Upper lobe of left lung (tissue), 4 donors: ENCODE measurements at regions not wholly inside any gene's neighbourhood (a gene's known extent, or its start where the extent isn't known, plus 50 kb on each side); places are given as distances from the start of the nearest gene placed in this dataset.

Source experiments
- EP300 ChIP-seq, 4 donors: sonication (generic); formaldehyde crosslinking; IDR thresholded peaks; one replicate each; pipeline ENCODE4 v1.5.1; 2017; ENCODE audit warnings: antibody characterized with exemption in 4 of 4, control low read depth in 2 of 4
- POLR2A ChIP-seq, 4 donors: fragments of 450-650 bp; IDR thresholded peaks; one replicate each; pipeline ENCODE4 v1.5.1; 2016 to 2017; ENCODE audit warnings: antibody characterized with exemption in 4 of 4, mild to moderate bottlenecking in 2 of 4
- POLR2AphosphoS5 ChIP-seq, 2 donors: sonication (generic); formaldehyde crosslinking; IDR thresholded peaks; one replicate each; pipeline ENCODE4 v1.5.1; 2017; ENCODE audit warnings: antibody characterized with exemption in 2 of 2
- TF ChIP-seq, protein P1 (sequence below), 6 experiments: fragments of 450-650 bp in 4 of 6; fragments of 200-600 bp in 2 of 6; sonication (generic) in 2 of 6; IDR thresholded peaks; one replicate each; pipeline ENCODE4 v1.5.1; 2016 to 2019; ENCODE audit warnings: antibody characterized with exemption in 6 of 6

DNA sequence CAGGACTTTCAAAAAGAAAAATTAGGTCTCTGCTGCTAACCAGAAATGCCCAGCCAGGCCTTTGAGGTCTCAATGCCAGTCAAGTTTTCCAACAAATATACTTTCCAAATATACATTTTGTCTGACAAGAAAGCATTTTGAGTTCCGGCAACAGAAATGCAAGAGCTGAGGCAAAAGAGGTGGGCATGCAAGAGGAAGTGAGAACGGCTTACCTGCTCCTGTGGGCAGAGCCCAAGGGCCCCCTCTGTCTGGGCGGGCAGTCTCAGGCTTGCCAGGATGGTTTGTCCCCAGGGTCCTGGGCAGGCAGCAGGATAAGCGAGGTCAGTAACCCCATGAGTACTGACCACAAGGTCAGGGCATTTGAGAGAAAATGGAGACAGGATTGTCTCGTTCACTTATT, 136.1 kb upstream of the TOPAZ1 start:
- TF ChIP-seq, protein P1, sequence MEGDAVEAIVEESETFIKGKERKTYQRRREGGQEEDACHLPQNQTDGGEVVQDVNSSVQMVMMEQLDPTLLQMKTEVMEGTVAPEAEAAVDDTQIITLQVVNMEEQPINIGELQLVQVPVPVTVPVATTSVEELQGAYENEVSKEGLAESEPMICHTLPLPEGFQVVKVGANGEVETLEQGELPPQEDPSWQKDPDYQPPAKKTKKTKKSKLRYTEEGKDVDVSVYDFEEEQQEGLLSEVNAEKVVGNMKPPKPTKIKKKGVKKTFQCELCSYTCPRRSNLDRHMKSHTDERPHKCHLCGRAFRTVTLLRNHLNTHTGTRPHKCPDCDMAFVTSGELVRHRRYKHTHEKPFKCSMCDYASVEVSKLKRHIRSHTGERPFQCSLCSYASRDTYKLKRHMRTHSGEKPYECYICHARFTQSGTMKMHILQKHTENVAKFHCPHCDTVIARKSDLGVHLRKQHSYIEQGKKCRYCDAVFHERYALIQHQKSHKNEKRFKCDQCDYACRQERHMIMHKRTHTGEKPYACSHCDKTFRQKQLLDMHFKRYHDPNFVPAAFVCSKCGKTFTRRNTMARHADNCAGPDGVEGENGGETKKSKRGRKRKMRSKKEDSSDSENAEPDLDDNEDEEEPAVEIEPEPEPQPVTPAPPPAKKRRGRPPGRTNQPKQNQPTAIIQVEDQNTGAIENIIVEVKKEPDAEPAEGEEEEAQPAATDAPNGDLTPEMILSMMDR (IDR thresholded peaks at IDR 0.05), result no peak
- TF ChIP-seq POLR2AphosphoS5 (IDR thresholded peaks at IDR 0.05), result no peak
- TF ChIP-seq EP300 (IDR thresholded peaks at IDR 0.05), result no peak
- TF ChIP-seq POLR2A (IDR thresholded peaks at IDR 0.05), result no peak
